PFSK-1 (cell line): ENCODE measurements at regions not wholly inside any gene's neighbourhood (a gene's known extent, or its start where the extent isn't known, plus 50 kb on each side); places are given as distances from the start of the nearest gene placed in this dataset.

Experiments
- POLR2AphosphoS5 ChIP-seq: IDR thresholded peaks from 2 replicates; pipeline ENCODE4 v1.6.1; 2012; ENCODE audit warnings: low read depth, mild to moderate bottlenecking, control low read depth, low read length, moderate library complexity
- TAF1 ChIP-seq: IDR thresholded peaks from 2 replicates; pipeline ENCODE4 v1.6.1; 2012; ENCODE audit warnings: low read length, control low read depth, borderline replicate concordance; ENCODE audit not compliant: insufficient read depth
- TF ChIP-seq, protein P1 (sequence below), 2 experiments: IDR thresholded peaks; 2 replicates each; pipeline versions ENCODE4 v1.6.1 to v1.8.0; 2011 to 2012; ENCODE audit warnings: low read depth in 2 of 2, low read length in 2 of 2, control low read depth in 1 of 2, inconsistent platforms in 1 of 2, mild to moderate bottlenecking in 1 of 2, moderate library complexity in 1 of 2; ENCODE audit not compliant: insufficient read depth in 1 of 2

DNA sequence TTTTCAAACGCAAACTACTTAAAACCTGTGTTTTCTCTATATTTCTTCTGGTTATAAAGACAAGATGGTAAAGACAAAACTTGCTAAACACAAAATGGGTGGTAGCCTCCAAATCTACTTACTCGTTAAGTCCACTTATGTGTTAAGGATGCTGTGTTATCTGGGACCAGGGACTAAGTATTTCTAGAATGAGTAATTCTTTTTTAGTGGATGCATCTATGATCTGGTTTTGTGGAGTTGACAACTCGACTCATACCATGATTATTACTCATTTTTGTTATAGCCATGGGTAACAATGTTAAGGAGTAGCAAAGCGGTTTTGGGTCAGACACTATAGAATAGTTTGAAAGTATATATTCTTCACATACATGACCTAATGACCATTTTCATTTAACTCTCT, 239.5 kb upstream of the FOXP2 start:
- no peak for TF ChIP-seq POLR2AphosphoS5
- TF ChIP-seq, protein P1, sequence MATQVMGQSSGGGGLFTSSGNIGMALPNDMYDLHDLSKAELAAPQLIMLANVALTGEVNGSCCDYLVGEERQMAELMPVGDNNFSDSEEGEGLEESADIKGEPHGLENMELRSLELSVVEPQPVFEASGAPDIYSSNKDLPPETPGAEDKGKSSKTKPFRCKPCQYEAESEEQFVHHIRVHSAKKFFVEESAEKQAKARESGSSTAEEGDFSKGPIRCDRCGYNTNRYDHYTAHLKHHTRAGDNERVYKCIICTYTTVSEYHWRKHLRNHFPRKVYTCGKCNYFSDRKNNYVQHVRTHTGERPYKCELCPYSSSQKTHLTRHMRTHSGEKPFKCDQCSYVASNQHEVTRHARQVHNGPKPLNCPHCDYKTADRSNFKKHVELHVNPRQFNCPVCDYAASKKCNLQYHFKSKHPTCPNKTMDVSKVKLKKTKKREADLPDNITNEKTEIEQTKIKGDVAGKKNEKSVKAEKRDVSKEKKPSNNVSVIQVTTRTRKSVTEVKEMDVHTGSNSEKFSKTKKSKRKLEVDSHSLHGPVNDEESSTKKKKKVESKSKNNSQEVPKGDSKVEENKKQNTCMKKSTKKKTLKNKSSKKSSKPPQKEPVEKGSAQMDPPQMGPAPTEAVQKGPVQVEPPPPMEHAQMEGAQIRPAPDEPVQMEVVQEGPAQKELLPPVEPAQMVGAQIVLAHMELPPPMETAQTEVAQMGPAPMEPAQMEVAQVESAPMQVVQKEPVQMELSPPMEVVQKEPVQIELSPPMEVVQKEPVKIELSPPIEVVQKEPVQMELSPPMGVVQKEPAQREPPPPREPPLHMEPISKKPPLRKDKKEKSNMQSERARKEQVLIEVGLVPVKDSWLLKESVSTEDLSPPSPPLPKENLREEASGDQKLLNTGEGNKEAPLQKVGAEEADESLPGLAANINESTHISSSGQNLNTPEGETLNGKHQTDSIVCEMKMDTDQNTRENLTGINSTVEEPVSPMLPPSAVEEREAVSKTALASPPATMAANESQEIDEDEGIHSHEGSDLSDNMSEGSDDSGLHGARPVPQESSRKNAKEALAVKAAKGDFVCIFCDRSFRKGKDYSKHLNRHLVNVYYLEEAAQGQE (IDR thresholded peaks at IDR 0.05; ENCODE audit: insufficient read depth in 1 of 2, low read depth in 2 of 2, low read length in 2 of 2) = no peak
- TF ChIP-seq TAF1 = no peak
